GM23338 (cell line): ENCODE measurements at regions not wholly inside any gene's neighbourhood (a gene's known extent, or its start where the extent isn't known, plus 50 kb on each side); places are given as distances from the start of the nearest gene placed in this dataset.

Experiments used
- ATAC-seq: fragments of 200-7000 bp; cut with Tn5 transposase; 3 replicates; pipeline ENCODE4 v1.9.1; 2020
- DNase-seq: peaks from one replicate; pipeline ENCODE4 v3.0.0-alpha.2; 2015; ENCODE audit warnings: low spot score
- H2AFZ ChIP-seq: fragments of 200-600 bp; sonication (generic); 2 replicates; pipeline ENCODE4 v1.8.0; 2016; ENCODE audit warnings: antibody characterized with exemption, mild to moderate bottlenecking, moderate library complexity
- H3F3A ChIP-seq: fragments of 200-600 bp; sonication (generic); replicated peaks from 2 replicates; pipeline ENCODE4 v1.8.0; 2017; ENCODE audit warnings: antibody characterized with exemption, mixed run types, low read depth
- H3K27ac ChIP-seq: fragments of 200-600 bp; sonication (generic); 2 replicates; pipeline ENCODE4 v1.6.1; 2016; ENCODE audit warnings: low read depth
- H3K27me3 ChIP-seq: fragments of 200-600 bp; sonication (generic); 2 replicates; pipeline ENCODE4 v1.8.0; 2016; ENCODE audit warnings: mild to moderate bottlenecking, mixed run types, moderate library complexity; ENCODE audit not compliant: insufficient read depth
- H3K36me3 ChIP-seq: fragments of 200-600 bp; sonication (generic); 2 replicates; pipeline ENCODE4 v1.8.0; 2016; ENCODE audit warnings: mild to moderate bottlenecking; ENCODE audit not compliant: insufficient read depth
- H3K4me1 ChIP-seq: fragments of 200-600 bp; sonication (generic); 2 replicates; pipeline ENCODE4 v1.8.0; 2016; ENCODE audit warnings: mild to moderate bottlenecking, moderate library complexity; ENCODE audit not compliant: insufficient read depth
- H3K4me2 ChIP-seq: fragments of 200-600 bp; sonication (generic); 2 replicates; pipeline ENCODE4 v1.7.1; 2017; ENCODE audit warnings: mixed run types
- H3K4me3 ChIP-seq: fragments of 200-600 bp; sonication (generic); 2 replicates; pipeline ENCODE4 v1.6.1; 2016; ENCODE audit warnings: mixed run types
- H3K79me2 ChIP-seq: fragments of 200-600 bp; sonication (generic); replicated peaks from 2 replicates; pipeline ENCODE4 v1.8.0; 2017; ENCODE audit warnings: mild to moderate bottlenecking; ENCODE audit not compliant: insufficient read depth
- H3K9me2 ChIP-seq: fragments of 200-600 bp; sonication (generic); 2 replicates; pipeline ENCODE4 v1.8.0; 2017; ENCODE audit not compliant: insufficient read depth
- H4K20me1 ChIP-seq: fragments of 200-600 bp; sonication (generic); replicated peaks from 2 replicates; pipeline ENCODE4 v1.8.0; 2017; ENCODE audit warnings: mild to moderate bottlenecking; ENCODE audit not compliant: insufficient read depth
- H3K27ac Mint-ChIP-seq: 2 replicates; pipeline ENCODE4 v1.8.0; 2020; ENCODE audit warnings: inconsistent platforms, mild to moderate bottlenecking, moderate library complexity, mixed read lengths
- H3K27me3 Mint-ChIP-seq: 3 replicates; pipeline ENCODE4 v1.8.0; 2022; ENCODE audit warnings: low read depth, mild to moderate bottlenecking, moderate library complexity, mixed read lengths, inconsistent platforms; ENCODE audit not compliant: insufficient read depth, poor library complexity
- H3K36me3 Mint-ChIP-seq: 3 replicates; pipeline ENCODE4 v1.8.0; 2021; ENCODE audit warnings: low read depth, mild to moderate bottlenecking, inconsistent platforms, moderate library complexity, mixed read lengths
- H3K4me1 Mint-ChIP-seq: 3 replicates; pipeline ENCODE4 v1.8.0; 2020; ENCODE audit warnings: mild to moderate bottlenecking, inconsistent platforms, mixed read lengths
- H3K4me3 Mint-ChIP-seq: 3 replicates; pipeline ENCODE4 v1.8.0; 2021; ENCODE audit warnings: moderate library complexity, mild to moderate bottlenecking, inconsistent platforms, mixed read lengths
- H3K9me3 Mint-ChIP-seq: 3 replicates; pipeline ENCODE4 v1.8.0; 2020; ENCODE audit warnings: moderate library complexity, mild to moderate bottlenecking, inconsistent platforms, mixed read lengths
- EZH2 ChIP-seq: fragments of 200-600 bp; sonication (generic); IDR thresholded peaks from one replicate; pipeline ENCODE4 v1.8.0; 2017; ENCODE audit warnings: antibody characterized with exemption, mild to moderate bottlenecking, low read depth; ENCODE audit not compliant: unreplicated experiment
- POLR2AphosphoS5 ChIP-seq: IDR thresholded peaks from 2 replicates; pipeline ENCODE4 v1.6.1; 2016; ENCODE audit warnings: antibody characterized with exemption, low read depth
- ZNF114 ChIP-seq: fragments of 250-450 bp; sonication (Bioruptor Pico); IDR thresholded peaks from 2 replicates; pipeline ENCODE4 v1.5.0; 2020; ENCODE audit warnings: mild to moderate bottlenecking, moderate library complexity
- TF ChIP-seq, protein P1 (sequence below): IDR thresholded peaks from 2 replicates; pipeline ENCODE4 v1.6.1; 2016; ENCODE audit warnings: antibody characterized with exemption
- TF ChIP-seq, protein P2 (sequence below): fragments of 250-450 bp; sonication (Bioruptor Pico); IDR thresholded peaks from 2 replicates; pipeline ENCODE4 v1.5.0; 2020; ENCODE audit warnings: mild to moderate bottlenecking, moderate library complexity

- Mint-ChIP-seq H3K4me3 (no peak overlapping the region), H3K27ac (no peak overlapping the region), H3K27me3 (peaks cover 14% of the 10 kb centered on the region), H3K4me1 (peaks cover 46% of the 10 kb centered on the region), H3K36me3 (peaks cover 3% of the 10 kb centered on the region; the same call in 1 of the 3 replicates), H3K9me3 (no peaks in the 10 kb centered on the region; the same call in 2 of the 3 replicates)
- H3K4me1 ChIP-seq, result peaks cover 23% of the 10 kb centered on the region
- no peak overlapping the region for H2AFZ ChIP-seq
- H3K4me3 ChIP-seq, result no peak overlapping the region
- TF ChIP-seq ZNF114 (CRISPR knock-in tag), result no peak
- no peaks in the 10 kb centered on the region for H3F3A ChIP-seq
- H3K4me2 ChIP-seq, result no peak overlapping the region
- H3K27me3 ChIP-seq, result peaks cover 2% of the 10 kb centered on the region; the same call in 1 of the 2 replicates
- no peak overlapping the region for H3K27ac ChIP-seq
- DNase-seq, result no peak
- no peaks in the 10 kb centered on the region for H3K36me3 ChIP-seq
- no peaks in the 10 kb centered on the region for H4K20me1 ChIP-seq
- peaks cover 11% of the 10 kb centered on the region; the same call in 1 of the 2 replicates for H3K9me2 ChIP-seq
- ATAC-seq, result no peak
- no peaks in the 10 kb centered on the region for H3K79me2 ChIP-seq
These were observed 106.0 kb upstream of the PKDCC start for GRCh38 chr2:41941831-41942230.

GRCh38 chr2:41942278-41942677 is 105.5 kb upstream of the PKDCC start:
- H3K27ac ChIP-seq, result no peak overlapping the region

More at GRCh38 chr2:41942278-41942677, 105.5 kb upstream of the PKDCC start:
- ATAC-seq, result no peak
- Histone ChIP-seq H4K20me1 (no peaks in the 10 kb centered on the region), H3K36me3 (no peaks in the 10 kb centered on the region), H3K9me2 (peaks cover 11% of the 10 kb centered on the region; the same call in 1 of the 2 replicates), H3F3A (peaks cover 2% of the 10 kb centered on the region; the same call in 1 of the 2 replicates), H3K4me3 (no peak overlapping the region), H2AFZ (no peak overlapping the region), H3K79me2 (no peaks in the 10 kb centered on the region), H3K4me2 (no peak overlapping the region), H3K27me3 (peaks cover 6% of the 10 kb centered on the region; the same call in 1 of the 2 replicates), H3K4me1 (peaks cover 23% of the 10 kb centered on the region)
- Mint-ChIP-seq H3K27ac (no peak overlapping the region), H3K9me3 (no peaks in the 10 kb centered on the region; the same call in 2 of the 3 replicates), H3K4me3 (no peak overlapping the region), H3K27me3 (peaks cover 14% of the 10 kb centered on the region), H3K4me1 (peaks cover 48% of the 10 kb centered on the region), H3K36me3 (peaks cover 3% of the 10 kb centered on the region; the same call in 1 of the 3 replicates)
- DNase-seq, result no peak
- no peak for TF ChIP-seq EZH2
- no peak for TF ChIP-seq POLR2AphosphoS5
- TF ChIP-seq, protein P1, sequence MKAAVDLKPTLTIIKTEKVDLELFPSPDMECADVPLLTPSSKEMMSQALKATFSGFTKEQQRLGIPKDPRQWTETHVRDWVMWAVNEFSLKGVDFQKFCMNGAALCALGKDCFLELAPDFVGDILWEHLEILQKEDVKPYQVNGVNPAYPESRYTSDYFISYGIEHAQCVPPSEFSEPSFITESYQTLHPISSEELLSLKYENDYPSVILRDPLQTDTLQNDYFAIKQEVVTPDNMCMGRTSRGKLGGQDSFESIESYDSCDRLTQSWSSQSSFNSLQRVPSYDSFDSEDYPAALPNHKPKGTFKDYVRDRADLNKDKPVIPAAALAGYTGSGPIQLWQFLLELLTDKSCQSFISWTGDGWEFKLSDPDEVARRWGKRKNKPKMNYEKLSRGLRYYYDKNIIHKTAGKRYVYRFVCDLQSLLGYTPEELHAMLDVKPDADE, result no peak
- TF ChIP-seq, protein P2, sequence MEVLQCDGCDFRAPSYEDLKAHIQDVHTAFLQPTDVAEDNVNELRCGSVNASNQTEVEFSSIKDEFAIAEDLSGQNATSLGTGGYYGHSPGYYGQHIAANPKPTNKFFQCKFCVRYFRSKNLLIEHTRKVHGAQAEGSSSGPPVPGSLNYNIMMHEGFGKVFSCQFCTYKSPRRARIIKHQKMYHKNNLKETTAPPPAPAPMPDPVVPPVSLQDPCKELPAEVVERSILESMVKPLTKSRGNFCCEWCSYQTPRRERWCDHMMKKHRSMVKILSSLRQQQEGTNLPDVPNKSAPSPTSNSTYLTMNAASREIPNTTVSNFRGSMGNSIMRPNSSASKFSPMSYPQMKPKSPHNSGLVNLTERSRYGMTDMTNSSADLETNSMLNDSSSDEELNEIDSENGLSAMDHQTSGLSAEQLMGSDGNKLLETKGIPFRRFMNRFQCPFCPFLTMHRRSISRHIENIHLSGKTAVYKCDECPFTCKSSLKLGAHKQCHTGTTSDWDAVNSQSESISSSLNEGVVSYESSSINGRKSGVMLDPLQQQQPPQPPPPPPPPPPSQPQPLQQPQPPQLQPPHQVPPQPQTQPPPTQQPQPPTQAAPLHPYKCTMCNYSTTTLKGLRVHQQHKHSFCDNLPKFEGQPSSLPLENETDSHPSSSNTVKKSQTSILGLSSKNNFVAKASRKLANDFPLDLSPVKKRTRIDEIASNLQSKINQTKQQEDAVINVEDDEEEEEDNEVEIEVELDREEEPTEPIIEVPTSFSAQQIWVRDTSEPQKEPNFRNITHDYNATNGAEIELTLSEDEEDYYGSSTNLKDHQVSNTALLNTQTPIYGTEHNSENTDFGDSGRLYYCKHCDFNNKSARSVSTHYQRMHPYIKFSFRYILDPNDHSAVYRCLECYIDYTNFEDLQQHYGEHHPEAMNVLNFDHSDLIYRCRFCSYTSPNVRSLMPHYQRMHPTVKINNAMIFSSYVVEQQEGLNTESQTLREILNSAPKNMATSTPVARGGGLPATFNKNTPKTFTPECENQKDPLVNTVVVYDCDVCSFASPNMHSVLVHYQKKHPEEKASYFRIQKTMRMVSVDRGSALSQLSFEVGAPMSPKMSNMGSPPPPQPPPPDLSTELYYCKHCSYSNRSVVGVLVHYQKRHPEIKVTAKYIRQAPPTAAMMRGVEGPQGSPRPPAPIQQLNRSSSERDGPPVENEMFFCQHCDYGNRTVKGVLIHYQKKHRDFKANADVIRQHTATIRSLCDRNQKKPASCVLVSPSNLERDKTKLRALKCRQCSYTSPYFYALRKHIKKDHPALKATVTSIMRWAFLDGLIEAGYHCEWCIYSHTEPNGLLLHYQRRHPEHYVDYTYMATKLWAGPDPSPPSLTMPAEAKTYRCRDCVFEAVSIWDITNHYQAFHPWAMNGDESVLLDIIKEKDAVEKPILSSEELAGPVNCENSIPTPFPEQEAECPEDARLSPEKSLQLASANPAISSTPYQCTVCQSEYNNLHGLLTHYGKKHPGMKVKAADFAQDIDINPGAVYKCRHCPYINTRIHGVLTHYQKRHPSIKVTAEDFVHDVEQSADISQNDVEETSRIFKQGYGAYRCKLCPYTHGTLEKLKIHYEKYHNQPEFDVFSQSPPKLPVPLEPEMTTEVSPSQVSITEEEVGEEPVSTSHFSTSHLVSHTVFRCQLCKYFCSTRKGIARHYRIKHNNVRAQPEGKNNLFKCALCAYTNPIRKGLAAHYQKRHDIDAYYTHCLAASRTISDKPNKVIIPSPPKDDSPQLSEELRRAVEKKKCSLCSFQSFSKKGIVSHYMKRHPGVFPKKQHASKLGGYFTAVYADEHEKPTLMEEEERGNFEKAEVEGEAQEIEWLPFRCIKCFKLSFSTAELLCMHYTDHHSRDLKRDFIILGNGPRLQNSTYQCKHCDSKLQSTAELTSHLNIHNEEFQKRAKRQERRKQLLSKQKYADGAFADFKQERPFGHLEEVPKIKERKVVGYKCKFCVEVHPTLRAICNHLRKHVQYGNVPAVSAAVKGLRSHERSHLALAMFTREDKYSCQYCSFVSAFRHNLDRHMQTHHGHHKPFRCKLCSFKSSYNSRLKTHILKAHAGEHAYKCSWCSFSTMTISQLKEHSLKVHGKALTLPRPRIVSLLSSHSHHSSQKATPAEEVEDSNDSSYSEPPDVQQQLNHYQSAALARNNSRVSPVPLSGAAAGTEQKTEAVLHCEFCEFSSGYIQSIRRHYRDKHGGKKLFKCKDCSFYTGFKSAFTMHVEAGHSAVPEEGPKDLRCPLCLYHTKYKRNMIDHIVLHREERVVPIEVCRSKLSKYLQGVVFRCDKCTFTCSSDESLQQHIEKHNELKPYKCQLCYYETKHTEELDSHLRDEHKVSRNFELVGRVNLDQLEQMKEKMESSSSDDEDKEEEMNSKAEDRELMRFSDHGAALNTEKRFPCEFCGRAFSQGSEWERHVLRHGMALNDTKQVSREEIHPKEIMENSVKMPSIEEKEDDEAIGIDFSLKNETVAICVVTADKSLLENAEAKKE, result no peak
